ENCODE measurements at regions not wholly inside any gene's neighbourhood (a gene's known extent, or its start where the extent isn't known, plus 50 kb on each side); places are given as distances from the start of the nearest gene placed in this dataset.

- DNase-seq (ENCODE audit: low read depth in 1 of 2, low spot score in 1 of 2) (peak; percentile 60 to 73), ATAC-seq (peak; percentile 86 to 97), FAIRE-seq (no peak)
- peak overlapping the region; percentile 49 for H3K4me3 ChIP-seq
- peak overlapping the region in 1 of 2 experiments; percentile 68; a peak in 3 of 6 replicates for H3K27ac ChIP-seq
- POLR2A ChIA-PET = no interaction called here
- H3K9me3 ChIP-seq = no peaks in the 10 kb centered on the region
- 4% methylated on average over 25 of the region's 34 CpGs for WGBS (ENCODE audit: missing lambda C conversion rate)
- CTCF ChIA-PET = interaction anchor here (0.7 to 1.8 kb wide), 12 partner anchors 9 to 175 kb away, joined by 3 to 5 read pairs (median 3); no protein-coding TSS in a partner anchor
- H3K4me1 ChIP-seq = no peaks in the 10 kb centered on the region
- peak overlapping the region; percentile 71 for H3K4me2 ChIP-seq
- no peak for TF ChIP-seq ESRRA (IDR thresholded peaks at IDR 0.05; ENCODE audit: borderline replicate concordance, low read length)
- TF ChIP-seq CTCF (IDR thresholded peaks at IDR 0.05) = peak; percentile 72
- TF ChIP-seq RAD21 (conservative IDR thresholded peaks at IDR 0.05 in 1 of 2, IDR thresholded peaks at IDR 0.05 in 1 of 2) = peak; percentile 50 to 63
- TF ChIP-seq JUNB (IDR thresholded peaks at IDR 0.05) = no peak
- TF ChIP-seq SMC3 (IDR thresholded peaks at IDR 0.05) = peak; percentile 76
These were observed 146.8 kb downstream of the SH3BGRL2 start for GRCh38 chr6:79777713-79778579.

GRCh38 chr6:79776076-79776475, 144.9 kb downstream of the SH3BGRL2 start:
- ATAC-seq (no peak), DNase-seq (ENCODE audit: low read depth in 1 of 2, low spot score in 1 of 2) (no peak), FAIRE-seq (no peak)
- Histone ChIP-seq H3K4me3 (no peak overlapping the region), H3K27ac (no peak overlapping the region), H3K9me3 (no peaks in the 10 kb centered on the region), H3K4me2 (no peak overlapping the region), H3K4me1 (no peaks in the 10 kb centered on the region)
- WGBS (ENCODE audit: missing lambda C conversion rate) = 25% methylated on average over 2 of the region's 2 CpGs
- ChIA-PET CTCF (interaction anchor here (0.7 to 1.2 kb wide), 3 partner anchors 15 to 1541 kb away, joined by 3 to 5 read pairs (median 3); no protein-coding TSS in a partner anchor), POLR2A (no interaction called here)
- TF ChIP-seq NFE2L2 (conservative IDR thresholded peaks at IDR 0.05; ENCODE audit: low read length) = no peak

- H3K27ac ChIP-seq = no peak overlapping the region
- H3K4me2 ChIP-seq = no peak overlapping the region
- no peaks in the 10 kb centered on the region for H3K4me1 ChIP-seq
- FAIRE-seq (no peak), DNase-seq (ENCODE audit: low read depth in 1 of 2, low spot score in 1 of 2) (no peak), ATAC-seq (no peak)
- WGBS (ENCODE audit: missing lambda C conversion rate) = 27% methylated on average over 3 of the region's 3 CpGs
- H3K9me3 ChIP-seq = no peaks in the 10 kb centered on the region
- TF ChIP-seq ZC3H11A (IDR thresholded peaks at IDR 0.05) (no peak), RFX5 (IDR thresholded peaks at IDR 0.05) (no peak), CBX8 (IDR thresholded peaks at IDR 0.05) (no peak), CHD2 (IDR thresholded peaks at IDR 0.05; ENCODE audit: low read length, partially characterized antibody) (no peak), GATA3 (IDR thresholded peaks at IDR 0.05; ENCODE audit: borderline replicate concordance) (no peak), BHLHE40 (IDR thresholded peaks at IDR 0.05; ENCODE audit: low read depth, low read length) (no peak), NFE2L2 (conservative IDR thresholded peaks at IDR 0.05; ENCODE audit: low read length) (no peak)
- ChIA-PET POLR2A (no interaction called here), CTCF (interaction anchor here (0.7 to 1.7 kb wide), 3 partner anchors 11 to 1542 kb away, joined by 3 to 7 read pairs (median 3); no protein-coding TSS in a partner anchor)
- no peak overlapping the region for H3K4me3 ChIP-seq
These were observed 144.1 kb downstream of the SH3BGRL2 start for GRCh38 chr6:79775222-79775621.

GRCh38 chr6:79764747-79765146, 133.6 kb downstream of the SH3BGRL2 start:
- no peak overlapping the region for H3K4me2 ChIP-seq
- FAIRE-seq = no peak
- DNase-seq (ENCODE audit: low read depth in 1 of 2, low spot score in 1 of 2) = no peak
- H3K9me3 ChIP-seq = no peaks in the 10 kb centered on the region
- H3K4me3 ChIP-seq = no peak overlapping the region
- no peak for ATAC-seq
- no peak overlapping the region for H3K27ac ChIP-seq
- CTCF ChIA-PET = no interaction called here
- no peaks in the 10 kb centered on the region for H3K4me1 ChIP-seq
- TF ChIP-seq RAD21 (conservative IDR thresholded peaks at IDR 0.05 in 1 of 2, IDR thresholded peaks at IDR 0.05 in 1 of 2) (no peak), POLR2AphosphoS2 (conservative IDR thresholded peaks at IDR 0.05; ENCODE audit: low read length) (no peak), NFE2L2 (conservative IDR thresholded peaks at IDR 0.05; ENCODE audit: low read length) (no peak), KDM1A (IDR thresholded peaks at IDR 0.05; ENCODE audit: low read depth) (no peak), NPAS2 (CRISPR knock-in tag; IDR thresholded peaks at IDR 0.05; ENCODE audit: borderline replicate concordance) (no peak), POLR2A (IDR thresholded peaks at IDR 0.05; ENCODE audit: low read length) (no peak), TFCP2L1 (CRISPR knock-in tag; IDR thresholded peaks at IDR 0.05) (no peak), ESRRA (IDR thresholded peaks at IDR 0.05; ENCODE audit: borderline replicate concordance, low read length) (no peak), GATA3 (IDR thresholded peaks at IDR 0.05; ENCODE audit: borderline replicate concordance) (no peak), FOXS1 (CRISPR knock-in tag; IDR thresholded peaks at IDR 0.05) (no peak), REST (IDR thresholded peaks at IDR 0.05) (no peak)
- 58% methylated on average over 4 of the region's 8 CpGs for WGBS (ENCODE audit: missing lambda C conversion rate)
- POLR2A ChIA-PET = no interaction called here
